Upper lobe of left lung (tissue), 4 donors: ENCODE measurements at regions not wholly inside any gene's neighbourhood (a gene's known extent, or its start where the extent isn't known, plus 50 kb on each side); places are given as distances from the start of the nearest gene placed in this dataset.

ENCODE experiments used
- EP300 ChIP-seq, 4 donors: sonication (generic); formaldehyde crosslinking; IDR thresholded peaks; one replicate each; pipeline ENCODE4 v1.5.1; 2017; ENCODE audit warnings: antibody characterized with exemption in 4 of 4, control low read depth in 2 of 4
- POLR2A ChIP-seq, 4 donors: fragments of 450-650 bp; IDR thresholded peaks; one replicate each; pipeline ENCODE4 v1.5.1; 2016 to 2017; ENCODE audit warnings: antibody characterized with exemption in 4 of 4, mild to moderate bottlenecking in 2 of 4

GRCh38 chr4:30495251-30495650, 224.9 kb upstream of the PCDH7 start:
- TF ChIP-seq EP300 (IDR thresholded peaks at IDR 0.05) (no peak), POLR2A (IDR thresholded peaks at IDR 0.05) (no peak)
